ENCODE measurements at regions not wholly inside any gene's neighbourhood (a gene's known extent, or its start where the extent isn't known, plus 50 kb on each side); places are given as distances from the start of the nearest gene placed in this dataset.

DNA sequence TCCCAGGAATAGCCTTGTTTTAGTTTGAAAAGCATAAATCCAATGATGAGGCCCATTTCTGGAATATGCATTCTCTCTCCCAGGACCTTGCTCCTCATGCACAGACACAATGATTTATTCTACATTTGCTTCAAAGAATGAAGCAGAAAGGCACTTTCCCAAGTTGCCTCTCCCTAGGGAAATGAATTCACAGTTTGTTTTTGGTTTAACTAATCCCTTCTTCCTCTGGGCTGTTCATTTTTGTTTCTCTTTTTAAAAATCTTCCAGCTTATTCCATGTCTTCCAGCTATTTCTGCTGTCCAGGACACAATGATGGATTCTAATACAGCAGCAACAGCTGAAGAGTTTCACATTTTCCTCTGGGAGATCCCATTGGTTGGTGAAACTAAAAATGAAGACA lies 1529.2 kb upstream of the TENM4 start:
- TF ChIP-seq CTCF (IDR thresholded peaks at IDR 0.05) (no peak), POLR2A (IDR thresholded peaks at IDR 0.05) (no peak)

Measured in Peyer's patch (tissue), 4 donors.